B cell (primary cell): ENCODE measurements at regions not wholly inside any gene's neighbourhood (a gene's known extent, or its start where the extent isn't known, plus 50 kb on each side); places are given as distances from the start of the nearest gene placed in this dataset.

Experiments used
- ATAC-seq: fragments of 200-7000 bp; cut with Tn5 transposase; one replicate; pipeline ENCODE4 v1.10.0; 2021; ENCODE audit warnings: low read depth, mild to moderate bottlenecking, moderate number of reproducible peaks, moderate library complexity
- CTCF ChIA-PET: fragments of 350-600 bp; sonication (Branson Sonifier 250); formaldehyde crosslinking; loops from one replicate; lab custom pipeline; 2021; ENCODE audit warnings: antibody characterized with exemption, inconsistent platforms; lab: Charles Lee
- POLR2A ChIA-PET: fragments of 350-600 bp; sonication (Branson Sonifier 250); formaldehyde crosslinking; loops from one replicate; lab custom pipeline; 2021; ENCODE audit warnings: antibody characterized with exemption; lab: Charles Lee
- DNase-seq: peaks from one replicate; pipeline ENCODE4 v3.0.0; 2013
- H2AFZ ChIP-seq: 2 replicates; pipeline ENCODE4 v1.6.1; 2012; ENCODE audit warnings: mild to moderate bottlenecking, low read depth, low read length; ENCODE audit not compliant: insufficient read depth, poor library complexity, severe bottlenecking
- H3K27ac ChIP-seq, 2 donors: 1 replicate in 1 of 2; 2 replicates in 1 of 2; pipeline ENCODE4 v1.5.1; 2012 to 2013; ENCODE audit warnings: low read length in 2 of 2, mild to moderate bottlenecking in 2 of 2, moderate library complexity in 1 of 2
- H3K27me3 ChIP-seq, 4 experiments: fragments of 200-600 bp in 1 of 4; sonication (generic) in 1 of 4; replicated peaks in 1 of 4; 1 replicate in 2 of 4; 2 replicates in 2 of 4; pipeline versions ENCODE4 v1.6.1 to v1.7.0; 2013 to 2016; ENCODE audit warnings: low read length in 3 of 4, mild to moderate bottlenecking in 2 of 4, mixed read lengths in 1 of 4, moderate library complexity in 1 of 4; ENCODE audit not compliant: insufficient read depth in 4 of 4, control insufficient read depth in 3 of 4; ENCODE audit errors: control extremely low read depth in 1 of 4
- H3K36me3 ChIP-seq, 2 experiments: replicated peaks in 1 of 2; 1 replicate in 1 of 2; 2 replicates in 1 of 2; pipeline versions ENCODE4 v1.6.1 to v1.7.1; 2013; ENCODE audit warnings: low read length in 1 of 2; ENCODE audit not compliant: insufficient read depth in 2 of 2, control insufficient read depth in 1 of 2; ENCODE audit errors: control extremely low read depth in 1 of 2, extremely low read depth in 1 of 2
- H3K4me1 ChIP-seq, 2 donors: fragments of 200-600 bp in 1 of 2; sonication (generic) in 1 of 2; 1 replicate in 1 of 2; 2 replicates in 1 of 2; pipeline versions ENCODE4 v1.5.1 to v1.6.1; 2013 to 2017; ENCODE audit warnings: low read length in 2 of 2; ENCODE audit not compliant: control insufficient read depth in 2 of 2, insufficient read depth in 2 of 2
- H3K4me2 ChIP-seq: replicated peaks from 2 replicates; pipeline ENCODE3; 2012; ENCODE audit warnings: mild to moderate bottlenecking, low read depth, low read length; ENCODE audit not compliant: poor library complexity, severe bottlenecking
- H3K4me3 ChIP-seq, 5 experiments: fragments of 200-600 bp in 1 of 5; sonication (generic) in 1 of 5; 1 replicate in 3 of 5; 2 replicates in 2 of 5; pipeline versions ENCODE4 v1.5.1 to v1.7.0; 2011 to 2016; ENCODE audit warnings: low read length in 4 of 5, mild to moderate bottlenecking in 4 of 5, low read depth in 2 of 5, control low read depth in 1 of 5, moderate library complexity in 1 of 5; ENCODE audit not compliant: insufficient read depth in 1 of 5; ENCODE audit errors: control extremely low read depth in 1 of 5, extremely low read depth in 1 of 5
- H3K79me2 ChIP-seq: fragments of 200-600 bp; sonication (generic); one replicate; pipeline ENCODE4 v1.6.0; 2016; ENCODE audit warnings: low read length; ENCODE audit not compliant: control insufficient read depth, insufficient read depth
- H3K9ac ChIP-seq: fragments of 200-600 bp; sonication (generic); 2 replicates; pipeline ENCODE4 v1.6.1; 2017; ENCODE audit warnings: mild to moderate bottlenecking, low read length, moderate library complexity
- H3K9me3 ChIP-seq, 3 donors: one replicate each; pipeline versions ENCODE4 v1.6.1 to v1.7.1; 2013; ENCODE audit warnings: low read length in 2 of 3; ENCODE audit not compliant: control insufficient read depth in 2 of 3, insufficient read depth in 1 of 3; ENCODE audit errors: control extremely low read depth in 1 of 3
- H4K20me1 ChIP-seq: 2 replicates; pipeline ENCODE4 v1.6.0; 2012; ENCODE audit warnings: mild to moderate bottlenecking, low read length; ENCODE audit not compliant: insufficient read depth, control insufficient read depth, poor library complexity, severe bottlenecking
- H3K27ac Mint-ChIP-seq: one replicate; pipeline ENCODE4 v1.8.0; 2021; ENCODE audit warnings: mixed read lengths
- H3K27me3 Mint-ChIP-seq: one replicate; pipeline ENCODE4 v1.8.0; 2021; ENCODE audit warnings: mixed read lengths
- H3K4me1 Mint-ChIP-seq: one replicate; pipeline ENCODE4 v1.8.0; 2021; ENCODE audit warnings: mixed read lengths
- H3K4me3 Mint-ChIP-seq: one replicate; pipeline ENCODE4 v1.8.0; 2021; ENCODE audit warnings: mixed read lengths
- H3K9me3 Mint-ChIP-seq: one replicate; pipeline ENCODE4 v1.8.0; 2022; ENCODE audit warnings: mixed read lengths; ENCODE audit not compliant: insufficient read depth
- EZH2 ChIP-seq: IDR thresholded peaks from 2 replicates; pipeline ENCODE4 v1.6.1; 2012; ENCODE audit warnings: borderline replicate concordance, low read depth, mild to moderate bottlenecking, moderate library complexity, low read length; ENCODE audit not compliant: insufficient read depth, poor library complexity, severe bottlenecking
- WGBS: methylation state at CpG from one replicate; pipeline ENCODE4 v1.1.5; 2013; ENCODE audit warnings: missing lambda C conversion rate; ENCODE audit not compliant: insufficient coverage; 5-methylcytosine and 5-hydroxymethylcytosine counted together
- intact Hi-C: fragments of 100-400 bp; cut with micrococcal nuclease; formaldehyde crosslinking; loops from one replicate; pipeline ENCODE4 v1.10.0; 2022
- TF ChIP-seq, protein P1 (sequence below): fragments of 200-600 bp; IDR thresholded peaks from one replicate; pipeline ENCODE4 v1.8.0; 2022; ENCODE audit warnings: antibody characterized with exemption, mild to moderate bottlenecking

DNA sequence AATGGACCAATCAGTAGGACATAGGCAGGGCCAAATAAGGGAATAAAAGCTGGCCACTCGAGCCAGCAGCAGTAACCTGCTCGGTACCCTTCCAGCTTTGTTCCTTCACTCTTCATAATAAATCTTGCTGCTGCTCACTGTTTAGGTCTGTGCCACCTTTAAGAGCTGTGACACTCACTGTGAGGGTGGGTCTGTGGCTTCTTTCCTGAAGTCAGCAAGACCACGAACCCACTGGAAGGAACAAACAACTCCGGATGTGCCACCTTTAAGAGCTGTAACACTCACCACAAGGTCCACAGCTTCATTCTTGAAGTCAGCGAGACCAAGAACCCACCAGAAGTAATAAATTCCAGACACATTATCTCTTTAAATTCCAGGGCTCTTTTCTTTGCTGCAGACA, 1922.3 kb upstream of the PCDH20 start:
- POLR2A ChIA-PET: no interaction called here
- no peak overlapping the region for H2AFZ ChIP-seq

DNA sequence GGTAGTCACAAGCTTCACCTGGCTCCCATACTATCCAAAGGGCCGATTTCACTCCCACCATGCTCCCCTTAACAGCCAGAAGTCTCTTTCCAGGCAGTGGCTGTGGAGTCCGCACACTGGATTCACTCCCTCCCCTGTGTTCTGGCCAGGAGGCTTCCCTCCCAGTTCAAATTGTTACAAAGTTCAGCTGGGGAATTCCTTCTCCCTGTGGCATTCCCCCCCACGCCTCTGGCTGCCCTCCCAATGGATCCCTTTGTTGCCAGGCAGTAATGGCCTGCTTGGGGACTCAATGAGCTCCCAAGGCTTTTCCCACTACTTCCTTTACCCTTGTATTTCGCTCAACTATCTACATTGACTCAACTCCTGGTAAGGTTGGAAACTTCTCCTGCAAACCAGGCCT, 1921.4 kb upstream of the PCDH20 start:
- DNase-seq (no peak), ATAC-seq (no peak)
- Histone ChIP-seq H3K4me1 (no peaks in the 10 kb centered on the region), H3K27me3 (no peaks in the 10 kb centered on the region), H3K4me3 (no peak overlapping the region), H3K9me3 (peaks cover 0 to 6% (median 0%) of the 10 kb centered on the region in 3 donors), H3K36me3 (no peaks in the 10 kb centered on the region), H3K9ac (no peak overlapping the region), H4K20me1 (no peaks in the 10 kb centered on the region), H3K79me2 (no peaks in the 10 kb centered on the region), H3K4me2 (no peak overlapping the region), H2AFZ (no peak overlapping the region), H3K27ac (no peak overlapping the region)
- CTCF ChIA-PET: no interaction called here
- Mint-ChIP-seq H3K27me3 (no peaks in the 10 kb centered on the region), H3K27ac (no peak overlapping the region), H3K9me3 (peaks cover 6% of the 10 kb centered on the region), H3K4me3 (no peak overlapping the region), H3K4me1 (no peaks in the 10 kb centered on the region)
- 68% methylated on average over 4 of the region's 4 CpGs for WGBS
- intact Hi-C loops: no loop called here
- TF ChIP-seq, protein P1, sequence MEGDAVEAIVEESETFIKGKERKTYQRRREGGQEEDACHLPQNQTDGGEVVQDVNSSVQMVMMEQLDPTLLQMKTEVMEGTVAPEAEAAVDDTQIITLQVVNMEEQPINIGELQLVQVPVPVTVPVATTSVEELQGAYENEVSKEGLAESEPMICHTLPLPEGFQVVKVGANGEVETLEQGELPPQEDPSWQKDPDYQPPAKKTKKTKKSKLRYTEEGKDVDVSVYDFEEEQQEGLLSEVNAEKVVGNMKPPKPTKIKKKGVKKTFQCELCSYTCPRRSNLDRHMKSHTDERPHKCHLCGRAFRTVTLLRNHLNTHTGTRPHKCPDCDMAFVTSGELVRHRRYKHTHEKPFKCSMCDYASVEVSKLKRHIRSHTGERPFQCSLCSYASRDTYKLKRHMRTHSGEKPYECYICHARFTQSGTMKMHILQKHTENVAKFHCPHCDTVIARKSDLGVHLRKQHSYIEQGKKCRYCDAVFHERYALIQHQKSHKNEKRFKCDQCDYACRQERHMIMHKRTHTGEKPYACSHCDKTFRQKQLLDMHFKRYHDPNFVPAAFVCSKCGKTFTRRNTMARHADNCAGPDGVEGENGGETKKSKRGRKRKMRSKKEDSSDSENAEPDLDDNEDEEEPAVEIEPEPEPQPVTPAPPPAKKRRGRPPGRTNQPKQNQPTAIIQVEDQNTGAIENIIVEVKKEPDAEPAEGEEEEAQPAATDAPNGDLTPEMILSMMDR: no peak
- no peak for TF ChIP-seq EZH2
- POLR2A ChIA-PET: no interaction called here

More for the DNA sequence above, 1922.3 kb upstream of the PCDH20 start:
- peaks cover 0 to 6% (median 0%) of the 10 kb centered on the region in 3 donors for H3K9me3 ChIP-seq
- Mint-ChIP-seq H3K4me1 (no peaks in the 10 kb centered on the region), H3K27ac (no peak overlapping the region), H3K9me3 (peaks cover 4% of the 10 kb centered on the region), H3K4me3 (no peak overlapping the region), H3K27me3 (no peaks in the 10 kb centered on the region)
- TF ChIP-seq, protein P1: no peak
- no peak for TF ChIP-seq EZH2
- H3K79me2 ChIP-seq: no peaks in the 10 kb centered on the region
- no peak for ATAC-seq
- no peak overlapping the region for H3K4me3 ChIP-seq
- no peaks in the 10 kb centered on the region for H3K4me1 ChIP-seq
- no peak for DNase-seq
- no peaks in the 10 kb centered on the region for H3K27me3 ChIP-seq
- H3K9ac ChIP-seq: no peak overlapping the region
- 72% methylated on average over 5 of the region's 5 CpGs for WGBS
- no peaks in the 10 kb centered on the region for H3K36me3 ChIP-seq
- H3K27ac ChIP-seq: no peak overlapping the region
- H3K4me2 ChIP-seq: no peak overlapping the region
- CTCF ChIA-PET: no interaction called here
- intact Hi-C loops: no loop called here
- no peaks in the 10 kb centered on the region for H4K20me1 ChIP-seq
